Esophagus muscularis mucosa (tissue), 4 donors: ENCODE measurements at regions not wholly inside any gene's neighbourhood (a gene's known extent, or its start where the extent isn't known, plus 50 kb on each side); places are given as distances from the start of the nearest gene placed in this dataset.

Experiments
- DNase-seq: peaks from one replicate; pipeline ENCODE4 v3.0.0-alpha.2; 2017; ENCODE audit errors: extremely low spot score
- H3K27ac ChIP-seq, 4 donors: fragments of 200-600 bp; sonication (generic); replicated peaks in 1 of 4; 1 replicate in 3 of 4; 2 replicates in 1 of 4; pipeline ENCODE4 v1.5.1; 2016 to 2019; ENCODE audit warnings: mild to moderate bottlenecking in 1 of 4
- H3K27me3 ChIP-seq, 4 donors: fragments of 200-600 bp; sonication (generic); one replicate each; pipeline versions ENCODE4 v1.5.1 to v1.6.0; 2016 to 2019
- H3K36me3 ChIP-seq, 4 donors: fragments of 200-600 bp; sonication (generic); one replicate each; pipeline ENCODE4 v1.5.1; 2016 to 2019
- H3K4me1 ChIP-seq, 4 donors: fragments of 200-600 bp; sonication (generic); one replicate each; pipeline ENCODE4 v1.5.1; 2016 to 2019
- H3K4me3 ChIP-seq, 4 donors: fragments of 200-600 bp; sonication (generic); 1 replicate in 2 of 4; 2 replicates in 2 of 4; pipeline ENCODE4 v1.5.1; 2016 to 2019; ENCODE audit warnings: mild to moderate bottlenecking in 4 of 4, moderate library complexity in 1 of 4
- H3K9me3 ChIP-seq, 4 donors: fragments of 200-600 bp; sonication (generic); 1 replicate in 3 of 4; 2 replicates in 1 of 4; pipeline ENCODE4 v1.5.1; 2016 to 2019
- CTCF ChIP-seq, 3 experiments: fragments of 200-600 bp in 2 of 3; fragments of 450-650 bp in 1 of 3; sonication (generic) in 2 of 3; IDR thresholded peaks; one replicate each; pipeline ENCODE4 v1.5.1; 2017 to 2019; ENCODE audit warnings: antibody characterized with exemption in 3 of 3, mild to moderate bottlenecking in 2 of 3, moderate library complexity in 1 of 3
- EP300 ChIP-seq: sonication (generic); formaldehyde crosslinking; IDR thresholded peaks from one replicate; pipeline ENCODE4 v1.6.1; 2017; ENCODE audit warnings: antibody characterized with exemption
- POLR2A ChIP-seq: fragments of 450-650 bp; IDR thresholded peaks from one replicate; pipeline ENCODE4 v1.6.1; 2017; ENCODE audit warnings: antibody characterized with exemption, moderate library complexity, mild to moderate bottlenecking, low read depth
- POLR2AphosphoS5 ChIP-seq, 2 donors: sonication (generic); formaldehyde crosslinking; IDR thresholded peaks; one replicate each; pipeline ENCODE4 v1.6.1; 2017; ENCODE audit warnings: antibody characterized with exemption in 2 of 2
- WGBS: methylation state at CpG from one replicate; pipeline ENCODE4 v1.1.5; 2018; 5-methylcytosine and 5-hydroxymethylcytosine counted together
- intact Hi-C: fragments of 100-400 bp; cut with DNase I; formaldehyde crosslinking; loops from one replicate; pipeline ENCODE4 v1.15.1; 2023

- Histone ChIP-seq H3K27ac (no peak overlapping the region), H3K4me3 (no peak overlapping the region), H3K4me1 (no peaks in the 10 kb centered on the region), H3K27me3 (no peaks in the 10 kb centered on the region), H3K36me3 (no peaks in the 10 kb centered on the region), H3K9me3 (no peaks in the 10 kb centered on the region)
- TF ChIP-seq EP300, result no peak
- no peak for TF ChIP-seq POLR2AphosphoS5 (IDR thresholded peaks at IDR 0.05)
- no peak for TF ChIP-seq CTCF (IDR thresholded peaks at IDR 0.05)
- TF ChIP-seq POLR2A, result no peak
- intact Hi-C loops, result no loop called here
- DNase-seq, result no peak
- WGBS, result 75% methylated on average over 1 of the region's 1 CpG
These were observed 96.1 kb upstream of the RASGRP1 start for GRCh38 chr15:38660738-38661137.

GRCh38 chr15:38662033-38662802 is 97.6 kb upstream of the RASGRP1 start:
- 86% methylated on average over 3 of the region's 5 CpGs for WGBS
- no peaks in the 10 kb centered on the region for H3K9me3 ChIP-seq
- intact Hi-C loops, result no loop called here
- peaks cover 0 to 5% (median 0%) of the 10 kb centered on the region in 4 donors for H3K27me3 ChIP-seq
- TF ChIP-seq EP300 (no peak), POLR2A (no peak), POLR2AphosphoS5 (IDR thresholded peaks at IDR 0.05) (no peak), CTCF (IDR thresholded peaks at IDR 0.05) (no peak)
- no peak overlapping the region for H3K27ac ChIP-seq
- no peaks in the 10 kb centered on the region for H3K4me1 ChIP-seq
- DNase-seq, result no peak
- H3K36me3 ChIP-seq, result no peaks in the 10 kb centered on the region
- H3K4me3 ChIP-seq, result no peak overlapping the region

GRCh38 chr15:38662805-38663204 is 98.2 kb upstream of the RASGRP1 start:
- TF ChIP-seq POLR2A, result no peak
- no peak for TF ChIP-seq POLR2AphosphoS5 (IDR thresholded peaks at IDR 0.05)
- TF ChIP-seq EP300, result no peak
- Histone ChIP-seq H3K27me3 (peaks cover 0 to 8% (median 0%) of the 10 kb centered on the region in 4 donors), H3K36me3 (no peaks in the 10 kb centered on the region), H3K9me3 (no peaks in the 10 kb centered on the region), H3K4me3 (no peak overlapping the region), H3K4me1 (no peaks in the 10 kb centered on the region), H3K27ac (no peak overlapping the region)
- DNase-seq, result no peak
- WGBS, result 94% methylated on average over 2 of the region's 2 CpGs
- intact Hi-C loops, result no loop called here

- no peak overlapping the region for H3K27ac ChIP-seq
- peaks cover 0 to 4% (median 0%) of the 10 kb centered on the region in 4 donors for H3K4me1 ChIP-seq
- intact Hi-C loops, result no loop called here
- no peak overlapping the region for H3K4me3 ChIP-seq
- no peaks in the 10 kb centered on the region for H3K36me3 ChIP-seq
- peaks cover 0 to 16% (median 0%) of the 10 kb centered on the region in 4 donors for H3K27me3 ChIP-seq
- TF ChIP-seq POLR2A (no peak), POLR2AphosphoS5 (IDR thresholded peaks at IDR 0.05) (no peak), CTCF (IDR thresholded peaks at IDR 0.05) (no peak), EP300 (no peak)
- H3K9me3 ChIP-seq, result no peaks in the 10 kb centered on the region
- DNase-seq, result no peak
- WGBS, result 93% methylated on average over 3 of the region's 3 CpGs
These were observed 101.1 kb upstream of the RASGRP1 start for GRCh38 chr15:38665586-38666305.

- Histone ChIP-seq H3K4me3 (no peak overlapping the region), H3K9me3 (no peaks in the 10 kb centered on the region), H3K4me1 (peaks cover 0 to 4% (median 0%) of the 10 kb centered on the region in 4 donors), H3K36me3 (no peaks in the 10 kb centered on the region), H3K27ac (no peak overlapping the region), H3K27me3 (peaks cover 0 to 21% (median 0%) of the 10 kb centered on the region in 4 donors)
- DNase-seq, result no peak
- intact Hi-C loops, result no loop called here
- 45% methylated on average over 4 of the region's 4 CpGs for WGBS
- TF ChIP-seq POLR2A (no peak), POLR2AphosphoS5 (IDR thresholded peaks at IDR 0.05) (no peak), CTCF (IDR thresholded peaks at IDR 0.05) (no peak), EP300 (no peak)
These were observed 102.4 kb upstream of the RASGRP1 start for GRCh38 chr15:38666865-38667510.
